Cardiac muscle cell (in vitro differentiated cells and primary cell): ENCODE measurements at regions not wholly inside any gene's neighbourhood (a gene's known extent, or its start where the extent isn't known, plus 50 kb on each side); places are given as distances from the start of the nearest gene placed in this dataset.

ENCODE experiments used
- DNase-seq, 2 donors: peaks; one replicate each; pipeline versions ENCODE4 v3.0.0 to v3.0.0-alpha.2; 2010 to 2017; ENCODE audit warnings: low read depth in 1 of 2, low spot score in 1 of 2
- H3K27ac ChIP-seq: fragments of 200-600 bp; sonication (generic); 2 replicates; pipeline ENCODE4 v1.5.1; 2016
- H3K27me3 ChIP-seq: fragments of 200-600 bp; sonication (generic); 2 replicates; pipeline ENCODE4 v1.6.0; 2016; ENCODE audit warnings: control low read depth
- H3K36me3 ChIP-seq: fragments of 200-600 bp; sonication (generic); 2 replicates; pipeline ENCODE4 v1.5.1; 2016; ENCODE audit warnings: control low read depth
- H3K4me1 ChIP-seq: fragments of 200-600 bp; sonication (generic); 2 replicates; pipeline ENCODE4 v1.8.1; 2017; ENCODE audit warnings: low read depth, mild to moderate bottlenecking, mixed run types
- H3K4me3 ChIP-seq: fragments of 200-600 bp; sonication (generic); 2 replicates; pipeline ENCODE4 v1.5.1; 2016; ENCODE audit warnings: mild to moderate bottlenecking
- H3K9me3 ChIP-seq: fragments of 200-600 bp; sonication (generic); 2 replicates; pipeline ENCODE4 v1.5.1; 2017; ENCODE audit warnings: low read depth, mild to moderate bottlenecking, control low read depth
- TF ChIP-seq, protein P1 (sequence below): IDR thresholded peaks from 2 replicates; pipeline ENCODE4 v1.5.1; 2012; ENCODE audit warnings: low read depth, mild to moderate bottlenecking, low read length

DNA sequence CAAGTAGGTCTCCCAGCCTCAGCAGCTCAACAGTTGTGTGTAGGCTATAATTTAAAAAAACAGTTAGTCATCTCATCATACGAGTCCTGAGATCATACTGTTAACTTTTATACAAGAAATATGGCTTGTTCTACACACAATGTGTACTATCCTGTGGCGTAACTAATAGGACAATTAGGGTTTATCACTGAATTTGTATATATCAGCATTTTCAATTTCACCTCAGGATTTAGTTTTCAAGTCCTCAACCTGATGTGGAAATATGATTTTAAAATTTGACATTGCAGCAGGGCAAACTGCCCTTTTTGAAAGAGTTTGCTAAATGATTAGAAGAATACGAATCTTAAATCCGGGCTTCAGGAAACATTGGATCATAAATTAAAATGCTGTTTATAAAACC lies 237.2 kb upstream of the CTBP2 start:
- Histone ChIP-seq H3K4me1 (no peaks in the 10 kb centered on the region), H3K27ac (no peak overlapping the region), H3K9me3 (no peaks in the 10 kb centered on the region), H3K4me3 (no peak overlapping the region), H3K36me3 (no peaks in the 10 kb centered on the region), H3K27me3 (no peaks in the 10 kb centered on the region)
- TF ChIP-seq, protein P1, sequence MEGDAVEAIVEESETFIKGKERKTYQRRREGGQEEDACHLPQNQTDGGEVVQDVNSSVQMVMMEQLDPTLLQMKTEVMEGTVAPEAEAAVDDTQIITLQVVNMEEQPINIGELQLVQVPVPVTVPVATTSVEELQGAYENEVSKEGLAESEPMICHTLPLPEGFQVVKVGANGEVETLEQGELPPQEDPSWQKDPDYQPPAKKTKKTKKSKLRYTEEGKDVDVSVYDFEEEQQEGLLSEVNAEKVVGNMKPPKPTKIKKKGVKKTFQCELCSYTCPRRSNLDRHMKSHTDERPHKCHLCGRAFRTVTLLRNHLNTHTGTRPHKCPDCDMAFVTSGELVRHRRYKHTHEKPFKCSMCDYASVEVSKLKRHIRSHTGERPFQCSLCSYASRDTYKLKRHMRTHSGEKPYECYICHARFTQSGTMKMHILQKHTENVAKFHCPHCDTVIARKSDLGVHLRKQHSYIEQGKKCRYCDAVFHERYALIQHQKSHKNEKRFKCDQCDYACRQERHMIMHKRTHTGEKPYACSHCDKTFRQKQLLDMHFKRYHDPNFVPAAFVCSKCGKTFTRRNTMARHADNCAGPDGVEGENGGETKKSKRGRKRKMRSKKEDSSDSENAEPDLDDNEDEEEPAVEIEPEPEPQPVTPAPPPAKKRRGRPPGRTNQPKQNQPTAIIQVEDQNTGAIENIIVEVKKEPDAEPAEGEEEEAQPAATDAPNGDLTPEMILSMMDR, result no peak
- no peak for DNase-seq

DNA sequence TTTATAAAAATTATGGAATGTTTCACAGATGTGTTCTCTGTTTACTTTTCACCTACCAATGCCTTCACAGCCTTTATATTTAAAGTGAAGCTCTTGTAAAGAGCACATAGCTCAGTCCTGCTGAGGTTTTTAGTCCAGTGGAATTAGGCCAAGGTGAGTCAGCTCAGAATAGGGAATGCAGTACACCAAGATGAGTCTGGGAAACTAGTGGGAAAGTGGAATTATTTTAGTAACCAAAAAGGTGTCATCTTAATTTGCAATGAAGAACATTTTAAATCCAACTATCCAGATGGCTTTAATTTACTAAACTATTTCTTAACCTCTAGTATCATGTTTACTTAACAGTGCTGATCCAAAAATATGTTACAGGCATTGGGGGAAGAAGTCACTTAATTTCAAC lies 236.3 kb upstream of the CTBP2 start:
- H3K4me1 ChIP-seq, result no peaks in the 10 kb centered on the region
- DNase-seq, result no peak
- no peak overlapping the region for H3K4me3 ChIP-seq
- no peak overlapping the region for H3K27ac ChIP-seq
- H3K27me3 ChIP-seq, result no peaks in the 10 kb centered on the region
- H3K9me3 ChIP-seq, result no peaks in the 10 kb centered on the region
- TF ChIP-seq, protein P1, result no peak
- H3K36me3 ChIP-seq, result no peaks in the 10 kb centered on the region

DNA sequence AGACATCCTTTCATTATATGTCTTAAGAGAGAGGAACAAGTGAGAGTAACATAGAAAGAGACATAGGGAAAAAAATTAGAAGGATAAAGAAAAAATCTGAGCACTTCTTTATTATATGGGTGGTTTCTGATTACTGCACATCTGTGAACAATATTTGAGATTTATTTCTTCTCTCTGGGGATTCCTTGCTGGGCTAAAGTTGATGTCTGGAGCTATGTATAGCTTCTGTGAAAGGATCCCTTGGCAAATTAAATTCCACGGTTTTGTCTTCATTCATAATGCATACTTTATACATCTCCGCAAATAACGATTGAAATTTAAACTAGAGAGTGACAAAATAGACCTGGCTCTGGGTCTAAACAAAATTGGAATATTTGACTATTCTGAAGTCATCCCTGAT lies 232.2 kb upstream of the CTBP2 start:
- DNase-seq, result no peak
- H3K36me3 ChIP-seq, result no peaks in the 10 kb centered on the region
- TF ChIP-seq, protein P1, result no peak
- no peak overlapping the region for H3K4me3 ChIP-seq
- H3K4me1 ChIP-seq, result no peaks in the 10 kb centered on the region
- no peak overlapping the region for H3K27ac ChIP-seq
- no peaks in the 10 kb centered on the region for H3K27me3 ChIP-seq
- no peaks in the 10 kb centered on the region for H3K9me3 ChIP-seq

DNA sequence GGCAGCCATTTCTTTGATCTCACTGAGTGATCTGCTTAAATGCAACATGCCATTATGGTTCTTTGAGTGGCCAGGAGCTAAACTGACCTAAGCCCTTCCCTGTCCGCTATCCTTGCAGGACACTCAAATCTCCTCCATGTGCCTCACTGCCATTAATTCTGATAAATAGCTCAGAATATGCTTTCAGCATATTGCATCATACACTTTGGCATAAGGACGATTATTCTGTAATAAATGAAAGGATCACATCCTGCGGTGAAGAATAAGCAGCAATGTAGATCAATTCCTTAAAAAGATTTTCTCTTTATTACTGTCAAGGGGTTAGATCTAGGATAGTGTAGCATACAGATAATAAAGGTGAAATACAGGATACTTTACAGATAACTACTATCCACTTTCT lies 231.8 kb upstream of the CTBP2 start:
- no peak overlapping the region for H3K27ac ChIP-seq
- no peaks in the 10 kb centered on the region for H3K9me3 ChIP-seq
- no peaks in the 10 kb centered on the region for H3K27me3 ChIP-seq
- H3K36me3 ChIP-seq, result no peaks in the 10 kb centered on the region
- TF ChIP-seq, protein P1, result no peak
- no peaks in the 10 kb centered on the region for H3K4me1 ChIP-seq
- DNase-seq, result no peak
- H3K4me3 ChIP-seq, result no peak overlapping the region

DNA sequence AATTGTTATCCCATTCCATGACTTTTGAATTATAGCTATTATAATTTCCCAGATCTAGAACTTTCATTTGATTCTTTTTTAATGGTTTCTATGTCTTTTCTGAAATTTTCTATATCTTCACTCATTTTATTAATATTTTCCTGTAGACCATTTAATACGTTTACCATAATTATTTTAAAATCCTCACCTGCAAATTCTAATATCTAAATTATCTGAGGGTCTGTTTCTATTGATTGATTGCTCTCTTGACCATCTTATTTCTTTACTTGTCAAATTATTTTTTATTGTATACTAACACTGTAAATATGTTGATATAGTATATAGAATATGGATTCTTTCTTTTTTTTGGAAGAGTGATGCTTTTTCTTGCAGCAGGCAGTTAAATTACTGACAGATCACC lies 229.3 kb upstream of the CTBP2 start:
- Histone ChIP-seq H3K9me3 (no peaks in the 10 kb centered on the region), H3K36me3 (no peaks in the 10 kb centered on the region), H3K27me3 (no peaks in the 10 kb centered on the region), H3K4me1 (no peaks in the 10 kb centered on the region), H3K27ac (no peak overlapping the region), H3K4me3 (no peak overlapping the region)
- no peak for DNase-seq
- TF ChIP-seq, protein P1, result no peak

DNA sequence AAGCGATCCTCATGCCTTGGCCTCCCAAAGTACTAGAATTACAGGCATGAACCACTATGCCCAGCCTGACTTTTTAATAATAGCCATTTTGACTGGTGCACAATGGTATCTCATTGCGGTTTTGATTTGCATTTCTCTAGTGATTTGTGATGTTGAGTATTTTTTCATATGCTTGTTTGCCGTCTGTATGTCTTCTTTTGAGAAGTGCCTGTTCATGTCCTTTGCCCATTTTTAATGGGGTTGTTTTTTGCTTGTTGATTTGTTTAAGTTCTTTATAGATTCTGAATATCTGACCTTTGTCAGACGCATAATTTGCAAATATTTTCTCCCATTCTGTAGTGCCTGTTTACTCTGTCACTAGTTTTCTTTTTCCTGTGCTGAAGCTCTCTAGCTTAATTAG lies 219.2 kb upstream of the CTBP2 start:
- Histone ChIP-seq H3K36me3 (no peaks in the 10 kb centered on the region), H3K27me3 (no peaks in the 10 kb centered on the region), H3K4me3 (no peak overlapping the region), H3K9me3 (no peaks in the 10 kb centered on the region), H3K4me1 (no peaks in the 10 kb centered on the region), H3K27ac (no peak overlapping the region)
- TF ChIP-seq, protein P1, result no peak
- no peak for DNase-seq
